Right lobe of liver (tissue), 6 donors: ENCODE measurements at regions not wholly inside any gene's neighbourhood (a gene's known extent, or its start where the extent isn't known, plus 50 kb on each side); places are given as distances from the start of the nearest gene placed in this dataset.

Experiments used
- ATAC-seq, 4 donors: fragments of 200-7000 bp; cut with Tn5 transposase; one replicate each; pipeline ENCODE4 v1.9.1; 2020; ENCODE audit warnings: mild to moderate bottlenecking in 4 of 4, moderate library complexity in 4 of 4
- DNase-seq, 3 donors: peaks; one replicate each; pipeline ENCODE4 v3.0.0-alpha.2; 2020
- H3K27ac ChIP-seq, 3 donors: fragments of 200-600 bp; one replicate each; pipeline ENCODE4 v1.8.0; 2022
- H3K27me3 ChIP-seq, 2 donors: fragments of 200-600 bp; one replicate each; pipeline ENCODE4 v1.8.0; 2022
- H3K36me3 ChIP-seq, 4 donors: fragments of 200-600 bp; sonication (generic) in 1 of 4; one replicate each; pipeline versions ENCODE4 v1.5.1 to v1.8.0; 2017 to 2022; ENCODE audit warnings: control low read depth in 1 of 4
- H3K4me1 ChIP-seq, 4 donors: fragments of 200-600 bp; sonication (generic) in 1 of 4; one replicate each; pipeline versions ENCODE4 v1.5.1 to v1.8.0; 2017 to 2022; ENCODE audit warnings: control low read depth in 1 of 4
- H3K4me3 ChIP-seq, 3 donors: fragments of 200-600 bp; one replicate each; pipeline ENCODE4 v1.8.0; 2022
- H3K9me3 ChIP-seq, 4 donors: fragments of 200-600 bp; sonication (generic) in 1 of 4; one replicate each; pipeline versions ENCODE4 v1.5.1 to v1.8.0; 2017 to 2022; ENCODE audit warnings: control low read depth in 1 of 4
- POLR2A ChIP-seq: fragments of 450-650 bp; IDR thresholded peaks from one replicate; pipeline ENCODE4 v1.6.1; 2017; ENCODE audit warnings: antibody characterized with exemption, mild to moderate bottlenecking
- WGBS: methylation state at CpG from one replicate; pipeline ENCODE4 v1.1.6; 2018; ENCODE audit warnings: low coverage, low lambda C conversion rate; ENCODE audit not compliant: insufficient coverage; ENCODE audit errors: missing lambda C conversion rate; 5-methylcytosine and 5-hydroxymethylcytosine counted together
- intact Hi-C, 2 donors: fragments of 100-400 bp; cut with DNase I; formaldehyde crosslinking; loops; one replicate each; pipeline versions ENCODE4 v1.11.2 to v1.14.1; 2022
- TF ChIP-seq, protein P1 (sequence below), 4 donors: fragments of 200-600 bp in 3 of 4; fragments of 450-650 bp in 1 of 4; IDR thresholded peaks; one replicate each; pipeline versions ENCODE4 v1.5.1 to v1.8.0; 2016 to 2022; ENCODE audit warnings: antibody characterized with exemption in 4 of 4, mild to moderate bottlenecking in 2 of 4
- donor health status: DM: no; HTN: yes; CAD: no.
- donor health status: DM: no; HTN: no; CAD: no.
- donor health status: DM: no; HTN: no; CAD: no.
- donor health status: DM: no; HTN: yes; CAD: no.
- donor health status: DM: no; HTN: yes; CAD: no.

DNA sequence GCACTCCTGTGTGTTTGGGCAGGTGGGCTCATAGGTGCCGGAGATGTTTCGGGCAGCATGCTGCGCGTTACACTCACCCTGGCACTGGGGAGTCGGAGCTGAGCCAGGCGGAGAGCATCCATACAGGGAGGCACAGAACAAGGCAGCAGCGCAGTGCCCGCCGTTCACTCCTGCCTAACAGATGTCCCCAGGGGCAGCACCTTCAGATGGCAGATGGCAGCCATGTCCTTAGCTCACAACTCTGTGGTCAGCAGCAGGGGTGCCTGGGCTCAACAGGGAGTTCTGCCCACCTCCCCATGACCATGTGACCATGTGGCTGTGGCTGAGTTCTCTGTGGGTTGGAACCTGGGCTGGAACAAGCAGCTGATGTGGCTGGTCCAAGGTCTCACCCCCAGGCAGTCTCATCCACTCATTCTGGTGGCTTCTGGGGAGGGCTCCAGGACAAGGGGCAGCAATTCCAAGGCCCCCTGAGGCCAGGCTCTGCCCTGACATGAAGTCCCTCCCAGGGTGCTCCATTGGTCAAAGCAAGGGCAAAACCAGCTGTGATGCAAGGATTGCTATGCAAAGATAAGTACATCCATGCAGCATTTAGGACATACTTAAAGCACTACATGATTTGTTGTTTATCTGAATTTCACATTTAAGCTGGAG is 64.2 kb downstream of the MRPL36 start:
- intact Hi-C loops, result no loop called here
- TF ChIP-seq POLR2A, result no peak
- TF ChIP-seq, protein P1, sequence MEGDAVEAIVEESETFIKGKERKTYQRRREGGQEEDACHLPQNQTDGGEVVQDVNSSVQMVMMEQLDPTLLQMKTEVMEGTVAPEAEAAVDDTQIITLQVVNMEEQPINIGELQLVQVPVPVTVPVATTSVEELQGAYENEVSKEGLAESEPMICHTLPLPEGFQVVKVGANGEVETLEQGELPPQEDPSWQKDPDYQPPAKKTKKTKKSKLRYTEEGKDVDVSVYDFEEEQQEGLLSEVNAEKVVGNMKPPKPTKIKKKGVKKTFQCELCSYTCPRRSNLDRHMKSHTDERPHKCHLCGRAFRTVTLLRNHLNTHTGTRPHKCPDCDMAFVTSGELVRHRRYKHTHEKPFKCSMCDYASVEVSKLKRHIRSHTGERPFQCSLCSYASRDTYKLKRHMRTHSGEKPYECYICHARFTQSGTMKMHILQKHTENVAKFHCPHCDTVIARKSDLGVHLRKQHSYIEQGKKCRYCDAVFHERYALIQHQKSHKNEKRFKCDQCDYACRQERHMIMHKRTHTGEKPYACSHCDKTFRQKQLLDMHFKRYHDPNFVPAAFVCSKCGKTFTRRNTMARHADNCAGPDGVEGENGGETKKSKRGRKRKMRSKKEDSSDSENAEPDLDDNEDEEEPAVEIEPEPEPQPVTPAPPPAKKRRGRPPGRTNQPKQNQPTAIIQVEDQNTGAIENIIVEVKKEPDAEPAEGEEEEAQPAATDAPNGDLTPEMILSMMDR (IDR thresholded peaks at IDR 0.05), result no peak
- WGBS, result 75% methylated on average over 7 of the region's 9 CpGs
- H3K9me3 ChIP-seq, result no peaks in the 10 kb centered on the region
- no peaks in the 10 kb centered on the region for H3K27me3 ChIP-seq
- DNase-seq, result peak; percentile 7 to 45 (median 28)
- H3K4me1 ChIP-seq, result no peaks in the 10 kb centered on the region
- H3K27ac ChIP-seq, result no peak overlapping the region
- no peaks in the 10 kb centered on the region for H3K36me3 ChIP-seq
- ATAC-seq, result no peak
- H3K4me3 ChIP-seq, result no peak overlapping the region

DNA sequence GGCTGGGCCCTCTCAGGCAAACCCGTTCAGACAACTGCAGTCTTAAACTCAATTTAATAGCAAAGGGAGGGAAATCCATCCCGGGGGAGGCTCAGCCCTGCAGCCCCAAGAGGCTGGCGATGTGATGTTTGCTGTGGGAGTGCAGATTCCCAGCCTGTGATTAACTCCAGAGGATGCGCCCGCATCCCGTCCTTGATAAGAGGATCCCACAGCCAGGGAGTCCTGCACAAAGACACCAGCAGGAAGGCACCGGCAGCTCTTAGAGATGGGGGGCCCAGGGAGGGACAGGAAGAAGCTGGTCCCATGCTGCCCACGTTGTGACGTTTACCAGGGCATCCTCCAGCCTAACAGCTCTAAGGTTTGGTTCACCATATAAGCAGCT is 64.7 kb downstream of the MRPL36 start:
- ATAC-seq (no peak), DNase-seq (no peak)
- Histone ChIP-seq H3K36me3 (no peaks in the 10 kb centered on the region), H3K27ac (no peak overlapping the region), H3K4me3 (no peak overlapping the region), H3K4me1 (no peaks in the 10 kb centered on the region), H3K9me3 (no peaks in the 10 kb centered on the region), H3K27me3 (no peaks in the 10 kb centered on the region)
- no CpG with 5 or more reads among the region's 9 CpGs for WGBS
- no peak for TF ChIP-seq POLR2A
- TF ChIP-seq, protein P1 (IDR thresholded peaks at IDR 0.05), result no peak
- intact Hi-C loops, result no loop called here

DNA sequence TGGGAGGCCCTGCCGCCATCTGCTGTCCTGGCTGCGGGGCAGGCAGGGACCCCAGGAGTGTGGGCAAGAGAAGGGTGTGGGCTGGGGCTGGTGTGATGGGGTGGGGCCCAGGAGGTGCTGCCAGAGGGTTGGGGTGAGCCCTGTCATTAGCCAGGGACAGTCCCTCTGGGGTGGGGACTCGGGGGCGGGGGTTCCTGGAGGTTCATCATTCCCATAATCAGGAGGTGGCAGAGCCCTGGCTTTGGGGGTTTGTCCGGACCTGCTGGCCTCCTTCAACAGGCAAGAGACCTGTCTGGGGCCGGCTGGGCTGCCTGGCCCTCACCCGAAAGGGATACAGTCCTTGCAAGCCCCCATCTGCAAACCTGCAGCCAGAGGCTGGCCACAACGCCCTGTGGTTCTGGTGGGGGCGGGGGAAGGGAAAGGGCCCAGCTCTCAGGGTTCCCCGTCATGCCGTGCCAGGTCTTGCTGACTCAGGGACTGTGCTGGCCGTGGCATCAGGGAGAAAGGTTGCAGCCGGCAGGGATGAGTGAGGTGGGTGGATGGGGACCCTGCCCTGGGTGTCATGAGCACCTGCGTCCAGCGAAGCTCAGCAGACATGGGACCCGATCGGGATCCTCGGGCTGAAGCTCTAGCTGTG is 65.2 kb downstream of the MRPL36 start:
- no peak for TF ChIP-seq POLR2A
- TF ChIP-seq, protein P1 (IDR thresholded peaks at IDR 0.05), result no peak
- intact Hi-C loops, result no loop called here
- Histone ChIP-seq H3K4me1 (no peaks in the 10 kb centered on the region), H3K4me3 (no peak overlapping the region), H3K27ac (no peak overlapping the region), H3K9me3 (no peaks in the 10 kb centered on the region), H3K27me3 (no peaks in the 10 kb centered on the region), H3K36me3 (no peaks in the 10 kb centered on the region)
- 59% methylated on average over 5 of the region's 18 CpGs for WGBS
- ATAC-seq (no peak), DNase-seq (peak in 2 of 3 donors; percentile 31 to 55)

DNA sequence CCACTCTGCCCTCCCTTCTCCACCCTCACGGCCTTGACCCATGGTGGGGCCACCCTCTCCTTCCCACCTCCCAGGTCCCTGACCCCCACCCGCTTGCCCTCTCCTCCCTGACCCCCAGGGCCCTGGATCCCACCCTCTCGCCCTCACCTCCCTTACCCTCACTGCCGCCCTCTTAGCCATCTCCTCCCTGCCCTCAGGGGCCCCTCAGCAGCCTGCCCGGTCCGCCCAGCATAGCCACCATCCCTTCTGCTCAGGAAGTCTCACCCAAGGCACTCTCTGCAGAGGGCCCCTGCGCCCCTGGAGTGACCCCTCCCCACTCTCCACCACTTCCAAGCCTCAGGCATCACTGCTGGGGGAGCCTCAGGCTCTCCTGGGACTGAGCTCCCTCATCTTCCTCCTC is 66.3 kb downstream of the MRPL36 start:
- WGBS, result 61% methylated on average over 4 of the region's 7 CpGs
- DNase-seq (peak in 2 of 3 donors; percentile 7 to 34), ATAC-seq (no peak)
- no peaks in the 10 kb centered on the region for H3K27me3 ChIP-seq
- TF ChIP-seq POLR2A, result no peak
- no peaks in the 10 kb centered on the region for H3K4me1 ChIP-seq
- no peak overlapping the region for H3K4me3 ChIP-seq
- H3K9me3 ChIP-seq, result no peaks in the 10 kb centered on the region
- H3K36me3 ChIP-seq, result no peaks in the 10 kb centered on the region
- intact Hi-C loops, result no loop called here
- H3K27ac ChIP-seq, result no peak overlapping the region

DNA sequence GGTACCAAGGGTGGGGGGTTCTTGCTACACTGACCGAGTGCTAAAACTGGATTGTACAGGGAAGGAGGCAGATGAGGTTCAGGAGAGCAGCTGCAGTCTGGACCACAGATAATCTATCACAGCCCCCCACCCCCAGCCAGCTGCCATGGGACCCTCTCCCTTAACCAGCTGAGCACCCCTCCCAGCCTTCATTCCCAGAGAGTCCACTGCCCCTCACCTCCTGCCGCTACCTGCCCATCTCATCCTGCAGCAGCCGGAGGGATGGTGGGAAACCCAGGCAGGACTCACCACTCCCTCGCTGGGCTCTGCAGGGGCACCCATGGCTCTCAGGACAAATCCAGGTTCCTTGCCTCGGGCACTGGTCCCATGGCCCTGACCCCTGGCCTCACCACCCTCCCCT is 66.7 kb downstream of the MRPL36 start:
- intact Hi-C loops, result no loop called here
- Histone ChIP-seq H3K27ac (no peak overlapping the region), H3K27me3 (no peaks in the 10 kb centered on the region), H3K9me3 (no peaks in the 10 kb centered on the region), H3K4me1 (no peaks in the 10 kb centered on the region), H3K4me3 (no peak overlapping the region), H3K36me3 (no peaks in the 10 kb centered on the region)
- no CpG with 5 or more reads among the region's 5 CpGs for WGBS
- TF ChIP-seq POLR2A, result no peak
- TF ChIP-seq, protein P1 (IDR thresholded peaks at IDR 0.05), result no peak
- ATAC-seq (no peak), DNase-seq (peak in 2 of 3 donors; percentile 3 to 43)
